CD14-positive monocyte (primary cell): ENCODE measurements at regions not wholly inside any gene's neighbourhood (a gene's known extent, or its start where the extent isn't known, plus 50 kb on each side); places are given as distances from the start of the nearest gene placed in this dataset.

Source experiments
- DNase-seq, 3 donors: peaks; one replicate each; pipeline ENCODE4 v3.0.0-alpha.2; 2011 to 2022
- H2AFZ ChIP-seq: 2 replicates; pipeline ENCODE4 v1.6.0; 2012; ENCODE audit warnings: mild to moderate bottlenecking, low read depth, low read length, inconsistent platforms; ENCODE audit not compliant: insufficient read depth, poor library complexity, severe bottlenecking
- H3K27ac ChIP-seq, 2 donors: 1 replicate in 1 of 2; 2 replicates in 1 of 2; pipeline ENCODE4 v1.5.1; 2012 to 2013; ENCODE audit warnings: low read length in 2 of 2, control low read depth in 1 of 2, inconsistent platforms in 1 of 2, low read depth in 1 of 2, mild to moderate bottlenecking in 1 of 2
- H3K27me3 ChIP-seq, 2 donors: one replicate each; pipeline versions ENCODE4 v1.6.0 to v1.6.1; 2011 to 2013; ENCODE audit warnings: low read length in 2 of 2; ENCODE audit not compliant: control insufficient read depth in 2 of 2, insufficient read depth in 2 of 2
- H3K36me3 ChIP-seq, 2 donors: replicated peaks in 1 of 2; 1 replicate in 1 of 2; 2 replicates in 1 of 2; pipeline versions ENCODE4 v1.5.1 to v1.6.1; 2012 to 2013; ENCODE audit warnings: low read length in 2 of 2, control low read depth in 1 of 2, inconsistent platforms in 1 of 2, mild to moderate bottlenecking in 1 of 2; ENCODE audit not compliant: insufficient read depth in 2 of 2, control insufficient read depth in 1 of 2
- H3K4me1 ChIP-seq, 2 donors: 1 replicate in 1 of 2; 2 replicates in 1 of 2; pipeline versions ENCODE4 v1.5.1 to v1.6.1; 2012 to 2013; ENCODE audit warnings: low read length in 2 of 2, control low read depth in 1 of 2, inconsistent platforms in 1 of 2, mild to moderate bottlenecking in 1 of 2, moderate library complexity in 1 of 2; ENCODE audit not compliant: insufficient read depth in 2 of 2, control insufficient read depth in 1 of 2
- H3K4me2 ChIP-seq: replicated peaks from 2 replicates; pipeline ENCODE3; 2012; ENCODE audit warnings: low read length, moderate library complexity, mild to moderate bottlenecking; ENCODE audit not compliant: poor library complexity, severe bottlenecking; ENCODE audit errors: extremely low read depth
- H3K4me3 ChIP-seq, 3 experiments: fragments of 200-600 bp in 1 of 3; sonication (generic) in 1 of 3; replicated peaks in 1 of 3; 1 replicate in 2 of 3; 2 replicates in 1 of 3; pipeline ENCODE4 v1.5.1; 2011 to 2013; ENCODE audit warnings: low read length in 3 of 3, mild to moderate bottlenecking in 3 of 3, control low read depth in 2 of 3, low read depth in 2 of 3, inconsistent platforms in 1 of 3, moderate library complexity in 1 of 3
- H3K79me2 ChIP-seq: 2 replicates; pipeline ENCODE4 v1.6.0; 2012; ENCODE audit warnings: mild to moderate bottlenecking, control low read depth, inconsistent platforms, low read length, moderate library complexity; ENCODE audit not compliant: insufficient read depth
- H3K9ac ChIP-seq: 2 replicates; pipeline ENCODE4 v1.6.0; 2017; ENCODE audit warnings: low read length, mild to moderate bottlenecking; ENCODE audit not compliant: insufficient read depth, poor library complexity, severe bottlenecking
- H3K9me3 ChIP-seq, 2 donors: replicated peaks in 1 of 2; 1 replicate in 1 of 2; 2 replicates in 1 of 2; pipeline versions ENCODE4 v1.5.1 to v1.6.1; 2012 to 2013; ENCODE audit warnings: low read length in 2 of 2, control low read depth in 1 of 2; ENCODE audit not compliant: control insufficient read depth in 1 of 2, insufficient read depth in 1 of 2
- H4K20me1 ChIP-seq: 2 replicates; pipeline ENCODE4 v1.6.0; 2012; ENCODE audit warnings: mild to moderate bottlenecking, low read length, control low read depth, moderate library complexity; ENCODE audit not compliant: insufficient read depth
- H3K27ac Mint-ChIP-seq, 7 donors: one replicate each; pipeline ENCODE4 v1.8.0; 2020; ENCODE audit warnings: mild to moderate bottlenecking in 7 of 7, mixed read lengths in 7 of 7, moderate library complexity in 6 of 7, inconsistent platforms in 2 of 7
- H3K27me3 Mint-ChIP-seq, 3 donors: one replicate each; pipeline ENCODE4 v1.8.0; 2021 to 2022; ENCODE audit warnings: low read depth in 3 of 3, mild to moderate bottlenecking in 3 of 3, mixed read lengths in 3 of 3, moderate library complexity in 3 of 3, inconsistent platforms in 1 of 3
- H3K36me3 Mint-ChIP-seq, 2 donors: one replicate each; pipeline ENCODE4 v1.8.0; 2020; ENCODE audit warnings: mixed read lengths in 2 of 2, inconsistent platforms in 1 of 2, mild to moderate bottlenecking in 1 of 2
- H3K4me1 Mint-ChIP-seq: one replicate; pipeline ENCODE4 v1.8.0; 2020; ENCODE audit warnings: mild to moderate bottlenecking, mixed read lengths
- H3K4me3 Mint-ChIP-seq, 2 donors: one replicate each; pipeline ENCODE4 v1.8.0; 2020; ENCODE audit warnings: mild to moderate bottlenecking in 2 of 2, mixed read lengths in 2 of 2, moderate library complexity in 1 of 2
- H3K9me3 Mint-ChIP-seq, 7 donors: one replicate each; pipeline ENCODE4 v1.8.0; 2020 to 2022; ENCODE audit warnings: mixed read lengths in 7 of 7, mild to moderate bottlenecking in 6 of 7, moderate library complexity in 6 of 7, inconsistent platforms in 2 of 7
- WGBS: methylation state at CpG from one replicate; pipeline ENCODE4 v1.1.5; 2013; ENCODE audit warnings: missing lambda C conversion rate; ENCODE audit not compliant: insufficient coverage; 5-methylcytosine and 5-hydroxymethylcytosine counted together
- intact Hi-C, 2 donors: fragments of 100-400 bp; cut with micrococcal nuclease; formaldehyde crosslinking; loops; one replicate each; pipeline versions ENCODE4 v1.15.0 to v1.15.1; 2023
- TF ChIP-seq, protein P1 (sequence below): fragments of 200-600 bp; IDR thresholded peaks from one replicate; pipeline ENCODE4 v1.8.0; 2022; ENCODE audit warnings: antibody characterized with exemption, mild to moderate bottlenecking

DNA sequence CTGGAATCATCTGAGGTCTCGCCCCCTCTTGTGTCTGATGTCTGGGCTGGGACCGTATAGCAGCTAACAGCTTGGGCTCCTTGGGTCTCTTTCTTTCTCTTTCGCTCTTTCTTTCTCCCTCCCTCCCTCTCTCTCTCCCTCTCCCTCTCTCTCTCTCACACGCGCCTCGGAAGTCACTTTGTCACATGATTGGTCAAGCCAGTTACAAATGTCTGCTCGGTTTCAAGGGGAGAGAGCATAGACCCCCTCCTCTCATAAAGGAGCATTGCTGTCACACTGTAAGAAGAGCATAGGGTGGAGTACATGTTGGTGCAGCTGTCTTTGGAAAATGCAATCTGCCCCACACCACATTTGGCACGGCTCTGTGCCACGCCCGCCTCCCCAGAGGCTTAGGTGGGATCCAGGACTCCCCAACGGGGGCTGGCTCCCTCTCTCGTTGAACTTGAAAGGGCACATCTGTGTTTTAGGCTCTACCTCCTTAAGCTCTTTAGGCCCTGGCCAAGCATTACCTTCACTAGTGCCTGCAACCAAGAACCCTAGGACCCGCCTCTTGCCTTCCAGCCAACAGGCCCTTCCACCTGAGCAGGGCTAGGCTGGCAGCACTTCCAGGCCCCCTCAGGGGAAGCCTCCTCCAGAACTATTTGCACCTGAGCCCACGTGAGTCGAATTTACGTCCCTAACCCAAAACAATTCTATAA, 61.9 kb upstream of the CACUL1 start:
- Histone ChIP-seq H3K27me3 (no peaks in the 10 kb centered on the region), H4K20me1 (no peaks in the 10 kb centered on the region), H3K36me3 (no peaks in the 10 kb centered on the region), H3K27ac (no peak overlapping the region), H3K4me2 (no peak overlapping the region), H3K4me1 (no peaks in the 10 kb centered on the region), H2AFZ (no peak overlapping the region), H3K9ac (no peak overlapping the region), H3K79me2 (no peaks in the 10 kb centered on the region), H3K9me3 (no peaks in the 10 kb centered on the region), H3K4me3 (no peak overlapping the region)
- intact Hi-C loops: no loop called here
- 88% methylated on average over 7 of the region's 16 CpGs for WGBS
- Mint-ChIP-seq H3K4me1 (no peaks in the 10 kb centered on the region), H3K27me3 (peaks cover 4 to 9% (median 6%) of the 10 kb centered on the region in 3 donors), H3K9me3 (no peaks in the 10 kb centered on the region), H3K4me3 (no peak overlapping the region), H3K27ac (no peak overlapping the region), H3K36me3 (no peaks in the 10 kb centered on the region)
- TF ChIP-seq, protein P1, sequence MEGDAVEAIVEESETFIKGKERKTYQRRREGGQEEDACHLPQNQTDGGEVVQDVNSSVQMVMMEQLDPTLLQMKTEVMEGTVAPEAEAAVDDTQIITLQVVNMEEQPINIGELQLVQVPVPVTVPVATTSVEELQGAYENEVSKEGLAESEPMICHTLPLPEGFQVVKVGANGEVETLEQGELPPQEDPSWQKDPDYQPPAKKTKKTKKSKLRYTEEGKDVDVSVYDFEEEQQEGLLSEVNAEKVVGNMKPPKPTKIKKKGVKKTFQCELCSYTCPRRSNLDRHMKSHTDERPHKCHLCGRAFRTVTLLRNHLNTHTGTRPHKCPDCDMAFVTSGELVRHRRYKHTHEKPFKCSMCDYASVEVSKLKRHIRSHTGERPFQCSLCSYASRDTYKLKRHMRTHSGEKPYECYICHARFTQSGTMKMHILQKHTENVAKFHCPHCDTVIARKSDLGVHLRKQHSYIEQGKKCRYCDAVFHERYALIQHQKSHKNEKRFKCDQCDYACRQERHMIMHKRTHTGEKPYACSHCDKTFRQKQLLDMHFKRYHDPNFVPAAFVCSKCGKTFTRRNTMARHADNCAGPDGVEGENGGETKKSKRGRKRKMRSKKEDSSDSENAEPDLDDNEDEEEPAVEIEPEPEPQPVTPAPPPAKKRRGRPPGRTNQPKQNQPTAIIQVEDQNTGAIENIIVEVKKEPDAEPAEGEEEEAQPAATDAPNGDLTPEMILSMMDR: no peak
- no peak for DNase-seq

DNA sequence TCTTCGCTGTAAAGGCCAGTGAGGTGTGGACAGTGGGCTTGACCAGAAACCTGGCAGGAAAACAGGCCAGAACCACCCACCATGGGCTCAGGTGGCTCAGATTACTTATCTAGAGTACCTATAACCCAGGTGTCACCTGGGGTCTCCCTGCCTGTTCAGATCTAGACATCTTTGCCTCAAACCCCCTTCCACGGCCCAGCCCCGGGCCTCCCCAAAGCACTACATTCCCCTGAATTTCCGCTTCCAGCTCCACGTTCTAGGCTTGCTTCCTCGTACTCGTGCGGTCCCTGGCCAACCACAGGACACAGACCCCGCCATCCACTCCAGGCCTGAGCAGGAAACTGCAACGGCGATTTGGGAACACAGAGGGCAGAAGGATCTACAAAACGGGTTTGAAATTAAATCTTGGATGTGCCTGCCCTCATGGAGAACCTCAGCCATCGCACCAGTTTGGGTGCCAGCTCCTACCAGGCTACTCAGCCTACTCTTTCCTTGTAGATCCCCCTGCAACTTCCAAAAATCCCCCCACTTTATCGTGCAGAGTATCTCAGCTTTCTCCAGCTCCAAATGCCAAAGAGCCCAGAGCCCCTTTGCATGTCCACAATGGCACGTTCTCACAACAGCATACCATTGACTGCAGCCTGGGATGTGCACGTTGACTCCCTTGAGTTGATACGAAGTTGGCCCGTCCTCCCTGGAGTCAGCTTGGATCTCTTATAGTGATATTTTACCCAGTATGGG, 62.7 kb upstream of the CACUL1 start:
- no peak overlapping the region for H3K27ac ChIP-seq
- H3K4me1 ChIP-seq: no peaks in the 10 kb centered on the region
- no peak overlapping the region for H3K9ac ChIP-seq
- no peak overlapping the region for H3K4me2 ChIP-seq
- intact Hi-C loops: no loop called here
- H3K27ac Mint-ChIP-seq: no peak overlapping the region
- DNase-seq: no peak
- H3K27me3 ChIP-seq: no peaks in the 10 kb centered on the region
- H3K9me3 Mint-ChIP-seq: no peaks in the 10 kb centered on the region
- no peaks in the 10 kb centered on the region for H4K20me1 ChIP-seq
- no peaks in the 10 kb centered on the region for H3K36me3 Mint-ChIP-seq
- no peaks in the 10 kb centered on the region for H3K9me3 ChIP-seq
- 92% methylated on average over 15 of the region's 18 CpGs for WGBS
- H3K36me3 ChIP-seq: no peaks in the 10 kb centered on the region
- H2AFZ ChIP-seq: no peak overlapping the region
- H3K4me3 ChIP-seq: no peak overlapping the region
- no peak overlapping the region for H3K4me3 Mint-ChIP-seq
- no peaks in the 10 kb centered on the region for H3K4me1 Mint-ChIP-seq
- peaks cover 6% of the 10 kb centered on the region in 3 donors for H3K27me3 Mint-ChIP-seq
- TF ChIP-seq, protein P1: no peak
- H3K79me2 ChIP-seq: no peaks in the 10 kb centered on the region
